ENCODE measurements at regions not wholly inside any gene's neighbourhood (a gene's known extent, or its start where the extent isn't known, plus 50 kb on each side); places are given as distances from the start of the nearest gene placed in this dataset.

- no peak overlapping the region for H3K9ac ChIP-seq (ENCODE audit: low read depth in 1 of 3, low read length in 3 of 3)
- H3K4me3 ChIP-seq (ENCODE audit: low read length in 3 of 3) = no peak overlapping the region
- peaks cover 0 to 6% (median 5%) of the 10 kb centered on the region in 3 donors for H3K4me1 ChIP-seq (ENCODE audit: control insufficient read depth in 3 of 3, insufficient read depth in 3 of 3, low read length in 3 of 3)
- H3K27ac ChIP-seq (ENCODE audit: low read depth, low read length) = no peak overlapping the region
- H3K9me3 ChIP-seq (ENCODE audit: control insufficient read depth in 3 of 3, low read length in 3 of 3) = no peaks in the 10 kb centered on the region
- H3K36me3 ChIP-seq (ENCODE audit: control insufficient read depth in 3 of 3, insufficient read depth in 3 of 3, low read length in 3 of 3) = no peaks in the 10 kb centered on the region
- no peaks in the 10 kb centered on the region for H3K27me3 ChIP-seq (ENCODE audit: control insufficient read depth in 3 of 3, insufficient read depth in 3 of 3, low read length in 3 of 3)
These were observed 83.3 kb upstream of the SLC38A4 start for GRCh38 chr12:46908936-46909635.

DNA sequence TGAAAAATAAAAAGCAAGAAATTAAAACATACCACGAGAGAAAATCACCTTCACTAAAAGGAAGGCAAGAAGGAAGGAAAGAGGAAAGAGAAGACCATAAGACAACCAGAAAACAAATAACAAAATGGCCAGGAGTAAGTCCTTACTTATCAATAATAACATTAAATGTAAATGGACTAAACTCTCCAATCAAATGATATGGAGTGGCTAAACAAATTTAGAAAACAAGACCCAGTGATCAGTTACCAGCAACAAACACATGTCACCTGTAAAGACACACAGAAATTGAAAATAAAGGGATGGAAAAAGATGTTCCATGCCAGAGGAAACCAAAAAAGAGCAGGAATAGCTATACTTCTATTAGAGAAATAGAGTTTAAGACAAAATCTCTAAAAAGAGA, 85.0 kb upstream of the SLC38A4 start:
- H3K27me3 ChIP-seq (ENCODE audit: control insufficient read depth in 3 of 3, insufficient read depth in 3 of 3, low read length in 3 of 3) = no peaks in the 10 kb centered on the region
- H3K9ac ChIP-seq (ENCODE audit: low read depth in 1 of 3, low read length in 3 of 3) = no peak overlapping the region
- no peak overlapping the region for H3K4me3 ChIP-seq (ENCODE audit: low read length in 3 of 3)
- H3K36me3 ChIP-seq (ENCODE audit: control insufficient read depth in 3 of 3, insufficient read depth in 3 of 3, low read length in 3 of 3) = no peaks in the 10 kb centered on the region
- no peak overlapping the region for H3K27ac ChIP-seq (ENCODE audit: low read depth, low read length)
- peaks cover 4 to 17% (median 5%) of the 10 kb centered on the region in 3 donors for H3K4me1 ChIP-seq (ENCODE audit: control insufficient read depth in 3 of 3, insufficient read depth in 3 of 3, low read length in 3 of 3)
- H3K9me3 ChIP-seq (ENCODE audit: control insufficient read depth in 3 of 3, low read length in 3 of 3) = no peaks in the 10 kb centered on the region

DNA sequence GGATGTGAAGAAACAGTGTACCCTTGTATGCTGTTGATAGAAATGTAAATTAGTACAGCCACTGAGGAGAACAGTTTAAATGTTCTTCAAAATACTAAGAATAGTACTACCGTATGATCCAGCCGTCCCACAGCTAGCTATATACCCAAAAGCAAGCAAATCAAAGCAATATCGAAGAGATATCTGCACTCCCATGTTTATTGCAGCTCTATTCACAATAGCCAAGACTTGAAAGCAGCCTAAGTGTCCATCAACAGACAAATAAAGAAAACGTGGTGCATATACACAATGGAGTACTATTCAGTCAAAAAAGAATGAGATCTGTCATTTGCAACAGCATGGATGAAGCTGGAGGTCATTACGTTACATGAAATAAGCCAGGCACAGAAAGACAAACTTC, 88.5 kb upstream of the SLC38A4 start:
- H3K27me3 ChIP-seq (ENCODE audit: control insufficient read depth in 3 of 3, insufficient read depth in 3 of 3, low read length in 3 of 3) = no peaks in the 10 kb centered on the region
- H3K9me3 ChIP-seq (ENCODE audit: control insufficient read depth in 3 of 3, low read length in 3 of 3) = no peaks in the 10 kb centered on the region
- H3K36me3 ChIP-seq (ENCODE audit: control insufficient read depth in 3 of 3, insufficient read depth in 3 of 3, low read length in 3 of 3) = no peaks in the 10 kb centered on the region
- peak overlapping the region; percentile 69 for H3K27ac ChIP-seq (ENCODE audit: low read depth, low read length)
- no peak overlapping the region for H3K4me3 ChIP-seq (ENCODE audit: low read length in 3 of 3)
- H3K4me1 ChIP-seq (ENCODE audit: control insufficient read depth in 3 of 3, insufficient read depth in 3 of 3, low read length in 3 of 3) = peaks cover 4 to 15% (median 7%) of the 10 kb centered on the region in 3 donors
- no peak overlapping the region for H3K9ac ChIP-seq (ENCODE audit: low read depth in 1 of 3, low read length in 3 of 3)

GRCh38 chr12:46915082-46915481, 89.3 kb upstream of the SLC38A4 start:
- Histone ChIP-seq H3K36me3 (ENCODE audit: control insufficient read depth in 3 of 3, insufficient read depth in 3 of 3, low read length in 3 of 3) (no peaks in the 10 kb centered on the region), H3K9me3 (ENCODE audit: control insufficient read depth in 3 of 3, low read length in 3 of 3) (no peaks in the 10 kb centered on the region), H3K9ac (ENCODE audit: low read depth in 1 of 3, low read length in 3 of 3) (no peak overlapping the region), H3K4me1 (ENCODE audit: control insufficient read depth in 3 of 3, insufficient read depth in 3 of 3, low read length in 3 of 3) (peaks cover 4 to 15% (median 7%) of the 10 kb centered on the region in 3 donors), H3K4me3 (ENCODE audit: low read length in 3 of 3) (no peak overlapping the region), H3K27ac (ENCODE audit: low read depth, low read length) (peak overlapping the region; percentile 69), H3K27me3 (ENCODE audit: control insufficient read depth in 3 of 3, insufficient read depth in 3 of 3, low read length in 3 of 3) (no peaks in the 10 kb centered on the region)

- Histone ChIP-seq H3K4me3 (ENCODE audit: low read length in 3 of 3) (no peak overlapping the region), H3K4me1 (ENCODE audit: control insufficient read depth in 3 of 3, insufficient read depth in 3 of 3, low read length in 3 of 3) (peaks cover 4 to 15% (median 7%) of the 10 kb centered on the region in 3 donors), H3K9ac (ENCODE audit: low read depth in 1 of 3, low read length in 3 of 3) (peak overlapping the region in 1 of 3 donors; percentile 11), H3K27me3 (ENCODE audit: control insufficient read depth in 3 of 3, insufficient read depth in 3 of 3, low read length in 3 of 3) (no peaks in the 10 kb centered on the region), H3K9me3 (ENCODE audit: control insufficient read depth in 3 of 3, low read length in 3 of 3) (no peaks in the 10 kb centered on the region), H3K36me3 (ENCODE audit: control insufficient read depth in 3 of 3, insufficient read depth in 3 of 3, low read length in 3 of 3) (no peaks in the 10 kb centered on the region), H3K27ac (ENCODE audit: low read depth, low read length) (peak overlapping the region; percentile 69)
These were observed 90.0 kb upstream of the SLC38A4 start for GRCh38 chr12:46915836-46916235.

DNA sequence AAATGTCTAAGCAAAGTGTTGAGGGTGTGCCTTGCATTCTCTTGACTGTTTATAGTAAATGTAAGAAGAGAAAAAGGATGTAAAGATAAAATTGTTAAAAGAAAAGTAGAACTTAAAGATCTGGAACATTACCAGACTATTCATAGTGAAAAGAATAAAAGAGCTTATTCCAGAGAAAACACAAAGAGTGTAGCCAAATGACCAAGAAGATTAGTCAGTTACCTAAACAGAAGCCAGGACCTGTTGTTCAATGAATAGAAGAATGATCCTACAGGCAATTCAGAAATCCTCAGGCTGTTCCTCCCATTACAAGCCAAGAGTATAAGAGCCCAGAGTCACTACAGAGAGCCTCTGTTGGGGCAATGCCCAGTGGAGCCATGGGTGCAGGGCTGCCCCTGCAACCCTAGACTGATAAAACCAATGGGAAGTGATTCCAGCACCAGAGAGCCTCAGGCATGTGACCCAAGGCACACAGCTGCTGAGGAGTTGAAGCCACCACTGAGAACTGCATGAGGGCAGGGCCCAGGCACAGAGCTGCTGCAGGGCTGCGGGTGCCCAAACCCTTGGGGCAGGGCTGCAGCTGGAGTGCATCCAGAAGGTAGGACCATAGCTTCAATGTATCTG, 91.1 kb upstream of the SLC38A4 start:
- peak overlapping the region; percentile 69 for H3K27ac ChIP-seq (ENCODE audit: low read depth, low read length)
- H3K9ac ChIP-seq (ENCODE audit: low read depth in 1 of 3, low read length in 3 of 3) = no peak overlapping the region
- H3K27me3 ChIP-seq (ENCODE audit: control insufficient read depth in 3 of 3, insufficient read depth in 3 of 3, low read length in 3 of 3) = no peaks in the 10 kb centered on the region
- H3K4me3 ChIP-seq (ENCODE audit: low read length in 3 of 3) = no peak overlapping the region
- no peaks in the 10 kb centered on the region for H3K36me3 ChIP-seq (ENCODE audit: control insufficient read depth in 3 of 3, insufficient read depth in 3 of 3, low read length in 3 of 3)
- H3K4me1 ChIP-seq (ENCODE audit: control insufficient read depth in 3 of 3, insufficient read depth in 3 of 3, low read length in 3 of 3) = peaks cover 4 to 15% (median 7%) of the 10 kb centered on the region in 3 donors
- no peaks in the 10 kb centered on the region for H3K9me3 ChIP-seq (ENCODE audit: control insufficient read depth in 3 of 3, low read length in 3 of 3)

- H3K27me3 ChIP-seq (ENCODE audit: control insufficient read depth in 3 of 3, insufficient read depth in 3 of 3, low read length in 3 of 3) = no peaks in the 10 kb centered on the region
- H3K9ac ChIP-seq (ENCODE audit: low read depth in 1 of 3, low read length in 3 of 3) = no peak overlapping the region
- no peak overlapping the region for H3K27ac ChIP-seq (ENCODE audit: low read depth, low read length)
- H3K36me3 ChIP-seq (ENCODE audit: control insufficient read depth in 3 of 3, insufficient read depth in 3 of 3, low read length in 3 of 3) = no peaks in the 10 kb centered on the region
- H3K4me1 ChIP-seq (ENCODE audit: control insufficient read depth in 3 of 3, insufficient read depth in 3 of 3, low read length in 3 of 3) = peaks cover 4 to 15% (median 7%) of the 10 kb centered on the region in 3 donors
- no peak overlapping the region for H3K4me3 ChIP-seq (ENCODE audit: low read length in 3 of 3)
- H3K9me3 ChIP-seq (ENCODE audit: control insufficient read depth in 3 of 3, low read length in 3 of 3) = no peaks in the 10 kb centered on the region
These were observed 92.0 kb upstream of the SLC38A4 start for GRCh38 chr12:46917821-46918220.

DNA sequence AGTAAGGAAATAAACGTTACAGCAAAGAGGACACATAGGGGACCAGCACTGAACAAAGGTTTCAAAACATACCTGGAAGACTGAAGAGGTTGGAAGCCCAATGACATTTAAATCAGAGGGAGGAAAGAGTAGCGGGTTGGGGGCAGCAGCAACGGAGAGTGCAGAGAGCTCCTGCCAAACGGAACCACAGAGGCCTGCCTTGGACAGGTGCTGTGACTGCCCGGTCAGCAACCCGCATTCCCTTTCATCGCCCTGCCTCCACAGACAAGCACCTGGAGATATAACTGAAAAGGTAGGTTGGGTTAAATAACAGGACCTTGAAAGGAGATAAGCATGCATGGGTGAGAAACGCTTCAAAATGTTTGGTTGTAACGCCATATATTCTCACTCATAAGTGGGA, 92.8 kb upstream of the SLC38A4 start:
- H3K27ac ChIP-seq (ENCODE audit: low read depth, low read length) = no peak overlapping the region
- no peak overlapping the region for H3K9ac ChIP-seq (ENCODE audit: low read depth in 1 of 3, low read length in 3 of 3)
- H3K4me1 ChIP-seq (ENCODE audit: control insufficient read depth in 3 of 3, insufficient read depth in 3 of 3, low read length in 3 of 3) = peaks cover 4 to 15% (median 7%) of the 10 kb centered on the region in 3 donors
- no peaks in the 10 kb centered on the region for H3K36me3 ChIP-seq (ENCODE audit: control insufficient read depth in 3 of 3, insufficient read depth in 3 of 3, low read length in 3 of 3)
- H3K4me3 ChIP-seq (ENCODE audit: low read length in 3 of 3) = no peak overlapping the region
- H3K27me3 ChIP-seq (ENCODE audit: control insufficient read depth in 3 of 3, insufficient read depth in 3 of 3, low read length in 3 of 3) = no peaks in the 10 kb centered on the region
- H3K9me3 ChIP-seq (ENCODE audit: control insufficient read depth in 3 of 3, low read length in 3 of 3) = no peaks in the 10 kb centered on the region

- Histone ChIP-seq H3K36me3 (ENCODE audit: control insufficient read depth in 3 of 3, insufficient read depth in 3 of 3, low read length in 3 of 3) (no peaks in the 10 kb centered on the region), H3K9ac (ENCODE audit: low read depth in 1 of 3, low read length in 3 of 3) (no peak overlapping the region)
These were observed 94.0 kb upstream of the SLC38A4 start for GRCh38 chr12:46919666-46920400.

DNA sequence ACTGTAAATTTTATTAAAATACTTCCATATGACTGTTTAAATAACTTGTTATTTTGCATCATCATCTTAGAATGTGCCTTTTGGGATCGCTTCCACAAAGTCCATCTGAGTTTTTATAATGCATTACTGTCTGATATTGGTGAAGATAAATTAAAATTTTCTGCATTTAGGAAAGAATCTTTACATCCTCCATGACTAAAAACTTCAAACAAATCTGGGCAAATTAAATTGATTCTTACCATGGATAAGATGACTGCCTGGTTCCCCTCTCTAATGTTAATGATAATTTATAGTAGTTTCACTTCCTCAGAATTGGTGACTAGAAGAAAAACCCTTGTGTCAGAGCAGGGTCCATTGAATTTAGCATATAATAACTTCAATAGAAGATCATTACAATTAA, 94.7 kb upstream of the SLC38A4 start:
- H3K27me3 ChIP-seq (ENCODE audit: control insufficient read depth in 3 of 3, insufficient read depth in 3 of 3, low read length in 3 of 3) = no peaks in the 10 kb centered on the region
- H3K9ac ChIP-seq (ENCODE audit: low read depth in 1 of 3, low read length in 3 of 3) = no peak overlapping the region
- no peak overlapping the region for H3K4me3 ChIP-seq (ENCODE audit: low read length in 3 of 3)
- H3K4me1 ChIP-seq (ENCODE audit: control insufficient read depth in 3 of 3, insufficient read depth in 3 of 3, low read length in 3 of 3) = peaks cover 3 to 6% (median 4%) of the 10 kb centered on the region in 3 donors
- no peaks in the 10 kb centered on the region for H3K9me3 ChIP-seq (ENCODE audit: control insufficient read depth in 3 of 3, low read length in 3 of 3)
- H3K27ac ChIP-seq (ENCODE audit: low read depth, low read length) = no peak overlapping the region
- no peaks in the 10 kb centered on the region for H3K36me3 ChIP-seq (ENCODE audit: control insufficient read depth in 3 of 3, insufficient read depth in 3 of 3, low read length in 3 of 3)

More at GRCh38 chr12:46919666-46920400, 94.0 kb upstream of the SLC38A4 start:
- H3K4me3 ChIP-seq (ENCODE audit: low read length in 3 of 3) = no peak overlapping the region
- no peaks in the 10 kb centered on the region for H3K27me3 ChIP-seq (ENCODE audit: control insufficient read depth in 3 of 3, insufficient read depth in 3 of 3, low read length in 3 of 3)
- H3K9me3 ChIP-seq (ENCODE audit: control insufficient read depth in 3 of 3, low read length in 3 of 3) = no peaks in the 10 kb centered on the region
- H3K27ac ChIP-seq (ENCODE audit: low read depth, low read length) = no peak overlapping the region
- peaks cover 4 to 8% (median 7%) of the 10 kb centered on the region in 3 donors for H3K4me1 ChIP-seq (ENCODE audit: control insufficient read depth in 3 of 3, insufficient read depth in 3 of 3, low read length in 3 of 3)
